SW480 (cell line): ENCODE measurements at regions not wholly inside any gene's neighbourhood (a gene's known extent, or its start where the extent isn't known, plus 50 kb on each side); places are given as distances from the start of the nearest gene placed in this dataset.
"Not testable (repeated sequence)": the region's sequence is repeated elsewhere in the genome, so short reads cannot be mapped to it uniquely, and the experiment has no call there.

ENCODE experiments used
- DNase-seq: peaks from one replicate; pipeline ENCODE4 v3.0.0-alpha.2; 2016; ENCODE audit warnings: low spot score

DNA sequence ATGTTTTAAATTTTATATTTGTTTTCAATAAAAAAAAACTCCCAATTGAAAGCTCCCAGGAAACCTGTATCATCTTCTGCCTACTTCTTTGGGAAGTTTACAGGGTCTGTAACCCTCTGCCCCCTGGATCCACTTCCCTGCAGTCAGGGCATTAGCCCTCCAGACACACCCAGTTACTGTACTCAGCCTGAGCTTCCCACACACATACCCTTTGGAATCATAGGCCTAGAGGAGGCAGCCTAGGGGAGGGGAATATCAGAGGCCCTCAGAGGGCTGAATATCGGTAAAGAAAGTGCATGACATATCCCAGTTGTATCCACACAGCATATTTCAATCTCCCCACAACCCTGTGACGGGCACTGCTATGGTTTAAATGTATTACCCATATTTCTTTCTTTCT lies 56.2 kb upstream of the TFPI start:
- not testable (repeated sequence) for DNase-seq

DNA sequence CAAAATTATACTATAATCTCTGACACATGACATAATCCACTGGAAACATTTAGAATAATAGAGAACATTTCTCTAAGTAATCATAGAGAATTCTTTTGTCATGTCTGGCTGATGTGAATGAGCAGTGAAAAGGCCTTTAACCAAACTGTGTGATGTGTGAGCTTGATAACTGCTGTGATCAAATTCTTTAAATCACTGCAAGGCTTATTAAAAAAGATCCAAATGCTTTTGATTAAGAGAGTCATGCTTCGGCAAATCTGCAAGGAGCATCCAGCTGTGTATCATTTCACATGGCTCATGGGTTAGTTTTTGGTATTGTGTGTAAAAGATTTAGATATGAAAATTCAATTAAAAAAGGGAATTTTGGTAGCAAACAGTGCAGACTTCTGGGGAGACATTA lies 58.6 kb upstream of the TFPI start:
- DNase-seq = no peak

DNA sequence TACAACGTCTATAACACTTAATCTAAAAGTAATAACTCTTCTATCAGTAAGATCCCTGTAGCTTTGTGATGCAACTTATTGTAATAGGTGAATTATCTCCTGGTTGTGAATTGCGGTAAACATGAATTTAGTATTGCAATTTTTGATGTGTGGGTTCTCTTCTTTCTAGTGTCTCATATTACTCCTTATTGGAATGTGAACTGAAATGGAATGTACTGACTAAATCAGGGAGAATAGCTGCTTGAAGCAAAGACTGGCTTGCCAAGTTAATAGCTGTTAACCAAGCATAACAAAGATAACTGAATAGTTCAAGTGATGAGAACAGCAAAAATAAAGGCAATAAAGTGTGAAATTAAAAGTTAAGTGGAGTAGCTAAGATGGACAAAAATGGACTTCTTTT lies 60.5 kb upstream of the TFPI start:
- DNase-seq = no peak

DNA sequence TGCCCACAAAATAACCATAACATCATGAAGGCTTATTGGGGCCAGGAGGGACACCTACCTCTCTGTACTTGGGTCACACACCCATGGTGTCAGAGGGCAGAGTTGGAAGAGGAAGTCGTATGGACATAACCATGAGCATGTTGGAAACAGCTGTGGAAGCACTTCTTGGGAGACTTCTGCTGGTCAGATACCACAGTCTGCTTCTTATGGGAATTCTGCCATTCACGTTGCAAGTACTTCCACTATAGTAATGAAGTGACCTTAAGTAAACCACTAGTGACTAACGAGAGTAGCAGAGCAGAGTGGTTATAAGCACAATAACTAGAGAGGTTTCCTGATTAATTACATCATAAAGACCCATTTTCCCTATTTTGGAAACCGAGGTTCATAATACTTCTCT lies 61.1 kb upstream of the TFPI start:
- DNase-seq = no peak

DNA sequence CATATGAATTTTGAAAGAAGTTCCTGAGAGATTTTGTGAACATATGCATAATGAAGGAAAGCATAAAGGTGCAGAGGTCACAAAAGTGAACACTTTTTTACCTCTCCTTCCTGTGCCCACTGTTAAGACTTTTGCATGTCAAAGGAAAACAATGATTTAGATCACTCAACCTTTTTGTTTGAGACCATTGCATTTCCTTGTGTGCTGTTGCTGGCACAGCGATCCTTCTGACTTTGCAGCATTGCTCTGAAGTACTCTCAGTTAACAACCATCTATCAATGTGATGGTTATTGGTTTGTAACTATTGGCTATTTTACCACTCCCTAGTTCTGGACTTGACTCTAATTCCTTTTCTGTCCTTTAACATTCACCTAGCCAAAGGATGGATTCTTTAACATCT lies 61.7 kb upstream of the TFPI start:
- no peak for DNase-seq

DNA sequence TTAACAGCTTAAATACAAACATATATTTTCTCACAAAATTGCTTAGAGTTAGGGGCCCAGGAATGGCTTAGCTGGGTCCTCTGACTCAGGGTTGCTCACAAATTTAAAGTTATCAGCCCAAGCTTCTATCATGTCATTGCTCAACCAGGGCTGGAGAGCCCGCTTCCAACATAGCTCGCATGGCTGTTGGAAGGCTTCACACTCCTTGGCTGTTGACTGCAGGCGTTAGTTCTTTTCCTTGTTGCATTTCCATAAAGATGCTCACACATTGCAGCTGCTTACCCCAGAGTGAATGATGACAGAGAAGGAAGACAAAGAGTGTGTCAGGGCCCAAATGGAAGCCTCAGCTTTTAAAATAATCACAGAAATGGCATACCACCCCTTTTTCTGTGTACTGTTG lies 62.9 kb upstream of the TFPI start:
- DNase-seq = no peak

DNA sequence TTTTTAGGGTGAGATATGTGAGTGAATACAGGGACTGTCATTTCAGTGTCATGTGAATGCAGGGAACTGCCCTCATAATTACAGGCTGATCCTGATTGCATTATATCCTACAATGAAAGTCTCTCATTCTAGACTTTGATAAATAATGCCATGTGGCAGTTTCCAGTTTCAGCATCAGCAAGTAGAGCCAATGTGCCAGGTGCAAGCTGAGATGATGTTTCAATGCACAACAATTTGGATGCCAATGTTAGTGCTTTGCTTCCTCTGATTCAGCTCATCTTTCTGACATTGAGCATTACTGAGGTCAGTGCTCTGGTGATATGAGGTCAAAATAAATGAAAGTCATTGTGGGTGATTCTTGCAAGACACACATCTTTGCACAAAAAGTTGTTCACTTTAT lies 63.7 kb upstream of the TFPI start:
- DNase-seq = no peak

DNA sequence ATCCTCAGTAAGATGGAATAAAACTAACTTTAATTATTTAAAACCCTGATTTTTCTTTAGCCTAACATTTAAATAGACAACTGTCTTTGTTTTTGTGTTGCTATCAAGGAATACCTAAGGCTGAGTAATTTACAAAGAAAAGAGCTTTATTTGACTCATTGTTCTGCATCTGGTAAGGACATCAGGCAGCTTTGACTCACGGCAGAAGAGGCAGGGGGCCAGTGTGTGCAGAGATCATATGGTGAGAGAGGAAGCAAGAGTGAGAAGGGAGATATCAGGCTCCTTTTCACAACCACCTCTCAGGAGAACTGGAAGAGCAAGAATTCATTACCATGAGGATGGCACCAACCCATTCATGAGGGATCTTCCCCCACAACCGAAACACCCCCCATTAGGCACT lies 64.6 kb upstream of the TFPI start:
- no peak for DNase-seq

DNA sequence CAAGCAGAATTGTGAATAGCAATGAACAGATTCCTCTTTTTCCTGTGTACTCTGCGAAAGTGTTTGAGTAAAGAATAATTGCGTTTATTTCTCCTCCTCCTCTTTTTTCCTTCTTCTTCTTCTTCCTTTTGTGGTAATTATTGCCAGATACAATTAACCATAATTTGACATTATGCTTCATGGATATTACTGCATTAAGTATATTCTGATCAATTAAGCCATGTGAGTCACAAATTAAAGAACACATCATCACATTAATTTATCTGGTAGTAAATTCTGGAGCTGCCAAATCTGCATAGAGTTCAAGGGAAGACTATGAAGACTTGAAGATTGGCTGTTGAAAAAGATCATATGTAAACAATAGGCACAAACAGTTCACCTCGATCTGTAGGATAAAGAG lies 72.9 kb upstream of the TFPI start:
- DNase-seq = no peak

DNA sequence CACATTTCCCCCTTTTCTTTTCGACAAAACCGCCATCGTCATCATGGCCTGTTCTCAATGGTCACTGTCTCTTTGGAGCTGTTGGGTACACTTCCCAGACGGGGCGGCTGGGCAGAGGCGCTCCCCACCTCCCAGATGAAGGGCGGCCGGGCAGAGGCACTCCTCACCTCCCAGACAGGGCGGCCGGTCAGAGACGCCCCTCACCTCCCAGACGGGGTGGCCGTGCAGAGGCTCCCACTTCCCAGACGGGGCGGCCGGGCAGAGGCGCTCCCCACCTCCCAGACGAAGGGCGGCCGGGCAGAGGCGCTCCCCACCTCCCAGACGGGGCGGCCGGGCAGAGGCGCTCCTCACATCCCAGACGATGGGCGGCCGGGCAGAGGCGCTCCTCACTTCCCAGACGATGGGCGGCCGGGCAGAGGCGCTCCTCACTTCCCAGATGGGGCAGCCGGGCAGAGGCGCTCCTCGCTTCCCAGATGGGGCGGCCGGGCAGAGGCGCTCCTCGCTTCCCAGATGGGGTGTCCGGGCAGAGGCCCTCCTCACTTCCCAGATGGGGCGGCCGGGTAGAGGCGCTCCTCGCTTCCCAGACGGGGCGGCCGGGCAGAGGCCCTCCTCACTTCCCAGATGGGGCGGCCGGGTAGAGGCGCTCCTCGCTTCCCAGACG lies 82.6 kb upstream of the TFPI start:
- not testable (repeated sequence) for DNase-seq

DNA sequence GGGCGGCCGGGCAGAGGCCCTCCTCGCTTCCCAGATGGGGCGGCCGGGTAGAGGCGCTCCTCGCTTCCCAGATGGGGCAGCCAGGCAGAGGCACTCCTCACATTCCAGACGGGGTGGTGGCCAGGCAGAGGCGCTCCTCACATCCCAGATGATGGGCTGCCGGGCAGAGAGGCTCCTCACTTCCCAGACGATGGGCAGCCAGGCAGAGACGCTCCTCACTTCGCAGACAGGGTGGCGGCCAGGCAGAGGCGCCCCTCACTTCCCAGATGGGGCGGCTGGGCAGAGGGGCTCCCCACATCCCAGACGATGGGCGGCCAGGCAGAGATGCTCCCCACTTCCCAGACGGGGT lies 83.1 kb upstream of the TFPI start:
- not testable (repeated sequence) for DNase-seq

DNA sequence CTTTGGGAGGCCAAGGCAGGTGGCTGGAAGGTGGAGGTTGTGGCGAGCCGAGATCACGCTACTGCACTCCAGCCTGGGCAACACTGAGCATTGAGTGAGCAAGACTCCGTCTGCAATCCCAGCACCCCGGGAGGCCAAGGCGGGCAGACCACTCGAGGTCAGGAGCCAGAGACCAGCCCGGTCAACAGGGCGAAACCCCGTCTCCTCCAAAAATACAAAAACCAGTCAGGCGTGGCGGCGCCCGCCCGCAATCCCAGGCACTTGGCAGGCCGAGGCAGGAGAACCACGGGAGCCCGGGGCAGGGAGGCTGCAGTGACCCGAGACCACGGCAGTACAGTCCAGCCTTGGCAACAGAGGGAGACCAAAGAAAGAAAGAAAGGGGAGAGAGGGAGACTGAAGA lies 83.5 kb upstream of the TFPI start:
- not testable (repeated sequence) for DNase-seq

DNA sequence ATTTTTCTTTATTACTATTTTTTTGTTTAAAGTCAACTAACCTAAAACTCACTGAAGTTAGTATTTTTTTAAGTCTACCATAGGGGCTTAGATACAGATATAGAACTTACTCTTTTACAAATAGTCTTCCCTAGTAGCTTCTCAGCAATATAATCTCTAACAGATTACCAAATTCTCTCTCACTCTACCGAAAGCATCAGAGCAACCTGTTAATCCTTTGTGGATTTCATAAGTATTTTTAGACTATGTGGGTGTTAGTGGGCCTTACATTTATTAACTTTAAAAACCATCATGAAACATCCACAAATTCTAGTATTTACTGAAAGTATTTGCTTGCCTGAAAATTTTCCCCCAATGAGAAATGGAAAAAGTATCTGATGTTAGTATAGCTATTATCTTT lies 84.6 kb upstream of the TFPI start:
- no peak for DNase-seq

DNA sequence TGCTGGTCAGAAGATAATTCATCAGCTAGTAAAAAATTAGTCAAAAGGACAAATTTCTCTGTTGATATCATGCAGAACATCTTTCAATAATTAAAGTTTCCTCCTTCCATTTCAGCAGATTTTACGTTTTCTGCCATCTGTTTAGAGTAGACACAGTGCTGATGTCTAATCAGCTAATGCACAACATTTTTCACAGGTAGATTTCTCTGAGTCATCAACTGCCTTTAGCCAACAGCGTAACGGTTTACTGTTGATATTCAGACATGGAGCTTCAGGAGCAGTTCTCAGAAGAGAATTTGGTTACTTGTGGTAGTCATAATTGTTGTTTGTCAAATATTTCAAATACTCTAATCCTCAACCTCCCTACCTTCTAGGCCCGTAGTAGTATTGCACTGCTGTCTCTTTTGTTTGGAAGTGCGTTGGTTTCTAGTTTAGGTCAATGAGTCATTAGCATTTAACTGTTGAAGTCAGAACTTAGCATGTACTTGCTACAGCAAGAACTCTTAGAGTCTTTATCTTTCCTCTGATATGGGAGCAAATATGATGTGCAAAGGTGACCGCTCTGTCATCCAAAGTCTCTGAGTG lies 86.8 kb upstream of the TFPI start:
- no peak for DNase-seq

DNA sequence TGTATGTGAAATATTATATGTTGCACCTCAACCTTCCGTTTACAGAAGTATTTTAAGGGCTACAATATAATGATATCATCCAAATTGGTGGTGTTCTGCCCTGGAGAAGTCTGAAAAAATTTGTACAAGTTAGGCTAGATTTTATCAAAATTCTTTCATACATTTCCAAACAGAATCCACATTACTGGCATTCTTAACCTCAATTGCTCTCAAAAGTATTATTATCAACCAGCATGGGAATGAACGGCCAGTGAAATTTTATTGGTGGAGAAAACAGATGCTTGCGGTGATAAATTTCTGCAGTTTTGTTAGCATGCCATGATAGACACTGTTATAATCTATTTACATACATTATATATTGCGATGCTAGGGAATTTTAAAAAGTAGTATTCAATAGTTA lies 88.3 kb upstream of the TFPI start:
- no peak for DNase-seq

DNA sequence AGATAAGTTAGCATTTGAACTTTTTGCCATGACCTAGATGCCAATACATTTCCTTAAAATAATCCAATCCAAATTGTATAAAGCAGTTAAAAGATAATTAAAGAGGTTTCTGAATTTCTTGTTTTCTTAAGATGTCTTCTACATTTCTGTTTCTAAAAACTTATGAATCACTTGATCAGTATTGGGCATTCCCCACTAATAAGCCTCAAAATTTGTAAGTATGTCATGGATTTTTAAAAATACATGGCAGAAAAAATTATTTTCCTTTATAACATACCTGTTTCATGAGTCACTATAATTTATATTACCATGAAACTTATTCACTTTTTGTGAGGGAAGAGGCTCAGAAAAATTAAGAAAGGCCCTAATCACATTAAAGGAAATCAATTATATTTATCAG lies 90.3 kb upstream of the TFPI start:
- no peak for DNase-seq

DNA sequence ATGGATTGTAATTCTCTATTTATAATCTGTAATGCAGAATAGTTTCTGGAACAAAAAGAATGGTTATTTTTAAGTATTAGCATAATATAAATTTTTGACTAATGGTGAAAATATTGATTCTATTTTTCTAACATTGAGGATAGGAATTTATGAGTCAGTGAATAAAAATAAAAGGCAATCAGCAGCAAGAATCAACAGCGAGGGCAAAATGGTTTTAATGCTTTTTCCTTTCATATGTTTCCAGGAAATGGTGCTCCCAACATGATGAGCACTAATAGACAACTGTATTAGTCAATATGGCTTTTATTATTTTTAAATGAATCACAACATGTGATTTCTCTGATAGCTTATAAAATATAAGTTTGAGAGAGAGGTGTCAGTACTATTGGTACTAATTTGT lies 90.7 kb upstream of the TFPI start:
- DNase-seq = no peak

DNA sequence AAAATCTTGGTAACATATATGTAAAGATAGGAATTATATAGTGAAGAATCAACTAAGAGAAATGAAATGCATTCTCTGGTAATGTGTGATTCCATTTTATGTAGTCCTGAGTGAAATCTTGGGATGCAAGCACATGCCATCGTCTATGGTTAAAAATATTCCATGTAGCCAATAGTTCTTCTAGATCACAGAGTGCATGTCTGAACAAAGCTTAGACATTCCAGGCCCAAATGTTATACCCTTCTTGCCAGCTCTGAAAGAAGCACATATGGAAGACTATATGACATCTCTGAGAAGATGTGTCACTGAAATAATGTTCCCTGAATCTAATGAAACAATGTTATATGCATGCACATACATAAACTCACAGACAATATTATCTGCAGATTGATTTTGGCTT lies 92.3 kb upstream of the TFPI start:
- no peak for DNase-seq

DNA sequence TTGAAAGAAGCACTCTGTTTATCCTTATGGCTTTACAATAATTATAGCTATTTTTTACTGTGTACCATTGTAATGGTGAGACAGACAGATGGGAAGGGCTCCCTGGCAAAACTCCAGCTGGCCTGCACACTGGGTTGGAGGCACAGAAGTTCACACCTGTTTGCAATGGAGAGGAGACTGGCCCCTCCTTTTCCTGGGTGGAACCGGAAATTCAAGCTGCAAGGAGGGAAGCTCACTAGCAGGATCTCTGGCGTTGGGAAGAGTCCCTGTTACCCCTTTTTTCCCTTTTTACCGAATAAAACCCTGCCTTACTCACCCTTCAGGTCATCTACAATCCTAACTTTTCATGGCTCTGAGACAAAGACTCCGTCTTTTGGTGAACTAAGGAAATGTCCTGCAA lies 100.3 kb upstream of the TFPI start:
- DNase-seq = no peak

DNA sequence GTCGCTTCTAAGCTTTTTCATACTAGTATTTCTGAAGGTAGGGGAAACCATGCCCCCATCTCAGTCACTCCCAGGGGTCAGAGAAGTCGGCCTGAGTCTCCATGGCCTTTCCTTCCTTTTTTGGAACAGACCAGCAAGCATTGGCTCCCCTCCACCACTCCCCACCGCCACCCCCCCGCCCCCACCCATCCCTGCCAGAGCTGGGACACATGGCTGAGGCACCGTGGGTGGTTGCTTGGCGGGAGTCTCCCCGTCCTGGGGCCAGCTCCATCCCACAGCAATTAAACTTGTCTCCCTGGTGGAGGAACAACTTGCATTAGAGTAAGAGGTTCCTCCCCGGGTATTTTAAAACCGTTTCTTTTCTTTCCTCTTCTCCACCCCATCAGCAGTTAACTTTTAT lies 100.8 kb upstream of the TFPI start:
- no peak for DNase-seq

DNA sequence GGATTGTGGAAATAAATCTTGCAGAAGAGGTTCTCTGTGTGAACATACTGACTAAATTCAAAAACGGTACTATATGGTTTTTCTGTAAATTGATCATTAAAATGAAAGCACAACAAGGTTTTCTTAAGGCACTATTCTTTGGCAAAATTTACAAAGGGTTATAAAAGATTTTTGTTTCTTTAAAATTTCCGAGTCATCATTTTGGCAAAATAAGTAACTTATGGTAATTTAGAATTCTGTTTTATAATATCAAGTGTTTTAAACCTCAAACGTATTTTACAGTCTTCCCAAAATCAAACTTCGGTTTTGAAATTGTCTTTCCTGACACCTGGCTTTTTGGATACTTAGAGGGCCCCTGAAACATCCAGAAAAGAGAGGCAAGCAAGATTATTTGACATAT lies 101.9 kb upstream of the TFPI start:
- no peak for DNase-seq

DNA sequence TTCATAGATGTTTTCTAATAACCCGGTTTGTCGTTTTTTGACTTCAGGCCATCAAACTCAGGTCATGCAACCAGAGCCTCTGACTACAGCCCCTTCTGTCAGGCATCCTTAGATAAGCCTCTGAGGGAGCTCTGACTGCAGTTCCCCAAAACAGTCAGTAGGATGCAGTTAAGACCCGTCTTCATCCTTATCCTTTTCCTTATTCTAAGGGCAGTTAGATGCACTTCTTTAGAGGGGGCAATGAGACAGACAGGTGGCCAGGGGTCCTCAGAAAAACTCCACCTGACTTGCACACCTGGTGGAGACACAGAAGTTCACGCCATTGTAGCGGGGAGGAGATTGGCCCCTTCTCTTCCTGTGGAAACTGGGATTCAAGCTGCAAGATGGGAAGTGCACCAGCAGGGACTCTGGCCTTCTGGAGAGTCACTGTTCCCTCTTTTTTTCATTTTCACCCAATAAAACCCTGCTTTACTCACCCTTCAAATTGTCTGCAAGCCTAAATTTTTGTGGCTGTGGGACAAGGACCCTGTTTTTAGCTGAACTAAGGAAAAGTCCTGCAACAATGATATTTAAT lies 104.8 kb upstream of the TFPI start:
- no peak for DNase-seq

DNA sequence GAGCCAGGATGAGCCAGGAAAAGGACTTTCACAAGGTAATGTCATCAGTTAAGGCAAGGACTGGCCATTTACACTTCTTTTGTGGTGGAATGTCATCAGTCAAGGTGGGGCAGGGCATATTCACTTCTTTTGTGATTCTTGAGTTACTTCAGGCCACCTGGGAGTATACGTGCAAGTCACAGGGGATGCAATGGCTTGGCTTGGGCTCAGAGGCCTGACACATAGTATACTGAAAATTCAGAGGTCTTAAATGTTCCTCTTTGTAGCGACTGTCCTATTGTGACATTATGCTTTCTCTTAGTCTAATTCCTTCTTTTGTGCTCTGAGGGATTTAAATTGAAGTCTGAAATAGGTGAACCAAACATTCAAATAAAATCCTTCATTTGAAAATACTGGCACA lies 121.8 kb upstream of the TFPI start:
- not testable (repeated sequence) for DNase-seq

DNA sequence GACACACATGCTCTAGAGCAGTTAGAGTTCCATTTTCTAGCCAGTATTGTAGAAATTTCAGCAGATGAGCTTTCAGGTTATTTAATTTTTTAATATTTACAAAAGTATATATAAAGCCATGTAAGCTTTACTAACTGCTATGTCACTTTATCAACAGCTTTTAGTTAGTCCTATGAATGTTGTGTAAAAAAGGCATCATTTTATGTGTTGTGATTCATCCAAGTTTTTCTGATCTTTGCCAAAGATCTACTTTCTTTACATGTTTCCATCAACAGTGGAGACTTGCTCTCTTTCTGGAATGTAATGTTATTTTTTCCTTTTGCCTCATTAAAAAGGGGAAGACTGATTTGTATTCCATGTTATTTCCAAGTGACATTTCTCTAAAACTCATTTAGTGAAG lies 125.2 kb upstream of the TFPI start:
- no peak for DNase-seq
